Suprapubic skin (tissue), 4 donors: ENCODE measurements at regions not wholly inside any gene's neighbourhood (a gene's known extent, or its start where the extent isn't known, plus 50 kb on each side); places are given as distances from the start of the nearest gene placed in this dataset.

Source experiments
- DNase-seq, 2 donors: peaks; one replicate each; pipeline ENCODE4 v3.0.0-alpha.2; 2019; ENCODE audit warnings: low spot score in 2 of 2
- H3K27ac ChIP-seq: fragments of 200-600 bp; sonication (generic); one replicate; pipeline ENCODE4 v1.5.1; 2019
- H3K27me3 ChIP-seq: fragments of 200-600 bp; sonication (generic); one replicate; pipeline ENCODE4 v1.5.1; 2019
- H3K36me3 ChIP-seq: fragments of 200-600 bp; sonication (generic); one replicate; pipeline ENCODE4 v1.5.1; 2019
- H3K4me1 ChIP-seq: fragments of 200-600 bp; sonication (generic); one replicate; pipeline ENCODE4 v1.5.1; 2019
- H3K4me3 ChIP-seq: fragments of 200-600 bp; sonication (generic); one replicate; pipeline ENCODE4 v1.5.1; 2019; ENCODE audit warnings: mild to moderate bottlenecking
- H3K9me3 ChIP-seq: fragments of 200-600 bp; sonication (generic); one replicate; pipeline ENCODE4 v1.5.1; 2019
- CTCF ChIP-seq, 2 donors: fragments of 200-600 bp in 1 of 2; fragments of 450-650 bp in 1 of 2; sonication (generic) in 1 of 2; IDR thresholded peaks; one replicate each; pipeline ENCODE4 v1.5.1; 2016 to 2019; ENCODE audit warnings: antibody characterized with exemption in 2 of 2, mild to moderate bottlenecking in 1 of 2, moderate library complexity in 1 of 2
- EP300 ChIP-seq: sonication (generic); formaldehyde crosslinking; IDR thresholded peaks from one replicate; pipeline ENCODE4 v1.6.1; 2017; ENCODE audit warnings: antibody characterized with exemption
- POLR2A ChIP-seq, 2 donors: fragments of 450-650 bp; IDR thresholded peaks; one replicate each; pipeline ENCODE4 v1.6.1; 2017; ENCODE audit warnings: antibody characterized with exemption in 2 of 2, mild to moderate bottlenecking in 2 of 2, moderate library complexity in 2 of 2
- POLR2AphosphoS5 ChIP-seq, 3 donors: sonication (generic); formaldehyde crosslinking; IDR thresholded peaks; one replicate each; pipeline ENCODE4 v1.6.1; 2017; ENCODE audit warnings: antibody characterized with exemption in 3 of 3
- WGBS: methylation state at CpG from one replicate; pipeline ENCODE4 v1.1.5; 2018; 5-methylcytosine and 5-hydroxymethylcytosine counted together

GRCh38 chr9:108117306-108117705 is 627.7 kb upstream of the KLF4 start:
- Histone ChIP-seq H3K27me3 (no peaks in the 10 kb centered on the region), H3K4me1 (peaks cover 5% of the 10 kb centered on the region), H3K4me3 (no peak overlapping the region), H3K9me3 (no peaks in the 10 kb centered on the region), H3K36me3 (no peaks in the 10 kb centered on the region), H3K27ac (no peak overlapping the region)
- WGBS: 94% methylated on average over 2 of the region's 2 CpGs
- no peak for DNase-seq
- TF ChIP-seq CTCF (IDR thresholded peaks at IDR 0.05) (no peak), POLR2A (IDR thresholded peaks at IDR 0.05) (no peak), EP300 (no peak), POLR2AphosphoS5 (IDR thresholded peaks at IDR 0.05) (no peak)

- DNase-seq: no peak
- peaks cover 8% of the 10 kb centered on the region for H3K4me1 ChIP-seq
- H3K27me3 ChIP-seq: no peaks in the 10 kb centered on the region
- no peak overlapping the region for H3K4me3 ChIP-seq
- WGBS: 80% methylated on average over 2 of the region's 2 CpGs
- TF ChIP-seq POLR2A (IDR thresholded peaks at IDR 0.05): no peak
- no peak for TF ChIP-seq POLR2AphosphoS5 (IDR thresholded peaks at IDR 0.05)
- TF ChIP-seq EP300: no peak
- H3K9me3 ChIP-seq: no peaks in the 10 kb centered on the region
- no peak overlapping the region for H3K27ac ChIP-seq
- H3K36me3 ChIP-seq: no peaks in the 10 kb centered on the region
Observed at GRCh38 chr9:108113596-108113995, 624.0 kb upstream of the KLF4 start.

- H3K9me3 ChIP-seq: no peaks in the 10 kb centered on the region
- H3K4me3 ChIP-seq: no peak overlapping the region
- WGBS: 77% methylated on average over 5 of the region's 5 CpGs
- no peak for TF ChIP-seq EP300
- TF ChIP-seq POLR2A (IDR thresholded peaks at IDR 0.05): no peak
- no peak for TF ChIP-seq CTCF (IDR thresholded peaks at IDR 0.05)
- no peak for TF ChIP-seq POLR2AphosphoS5 (IDR thresholded peaks at IDR 0.05)
- H3K4me1 ChIP-seq: peaks cover 18% of the 10 kb centered on the region
- H3K27me3 ChIP-seq: no peaks in the 10 kb centered on the region
- no peak for DNase-seq
- H3K27ac ChIP-seq: no peak overlapping the region
- H3K36me3 ChIP-seq: no peaks in the 10 kb centered on the region
Observed at GRCh38 chr9:108109927-108110690, 620.5 kb upstream of the KLF4 start.

- Histone ChIP-seq H3K4me1 (peaks cover 29% of the 10 kb centered on the region), H3K27me3 (no peaks in the 10 kb centered on the region), H3K4me3 (no peak overlapping the region), H3K36me3 (no peaks in the 10 kb centered on the region), H3K9me3 (no peaks in the 10 kb centered on the region), H3K27ac (no peak overlapping the region)
- 89% methylated on average over 2 of the region's 2 CpGs for WGBS
- no peak for DNase-seq
- no peak for TF ChIP-seq EP300
- TF ChIP-seq CTCF (IDR thresholded peaks at IDR 0.05): no peak
- no peak for TF ChIP-seq POLR2A (IDR thresholded peaks at IDR 0.05)
- TF ChIP-seq POLR2AphosphoS5 (IDR thresholded peaks at IDR 0.05): no peak
Observed at GRCh38 chr9:108108852-108109448, 619.4 kb upstream of the KLF4 start.

- Histone ChIP-seq H3K9me3 (no peaks in the 10 kb centered on the region), H3K36me3 (no peaks in the 10 kb centered on the region), H3K27ac (peak overlapping the region; percentile 8), H3K4me1 (peaks cover 33% of the 10 kb centered on the region), H3K4me3 (no peak overlapping the region), H3K27me3 (no peaks in the 10 kb centered on the region)
- no peak for DNase-seq
- WGBS: 37% methylated on average over 4 of the region's 4 CpGs
- TF ChIP-seq CTCF (IDR thresholded peaks at IDR 0.05) (no peak), POLR2AphosphoS5 (IDR thresholded peaks at IDR 0.05) (no peak), EP300 (no peak)
Observed at GRCh38 chr9:108108280-108108851, 618.8 kb upstream of the KLF4 start.
